ENCODE measurements at regions not wholly inside any gene's neighbourhood (a gene's known extent, or its start where the extent isn't known, plus 50 kb on each side); places are given as distances from the start of the nearest gene placed in this dataset.

DNA sequence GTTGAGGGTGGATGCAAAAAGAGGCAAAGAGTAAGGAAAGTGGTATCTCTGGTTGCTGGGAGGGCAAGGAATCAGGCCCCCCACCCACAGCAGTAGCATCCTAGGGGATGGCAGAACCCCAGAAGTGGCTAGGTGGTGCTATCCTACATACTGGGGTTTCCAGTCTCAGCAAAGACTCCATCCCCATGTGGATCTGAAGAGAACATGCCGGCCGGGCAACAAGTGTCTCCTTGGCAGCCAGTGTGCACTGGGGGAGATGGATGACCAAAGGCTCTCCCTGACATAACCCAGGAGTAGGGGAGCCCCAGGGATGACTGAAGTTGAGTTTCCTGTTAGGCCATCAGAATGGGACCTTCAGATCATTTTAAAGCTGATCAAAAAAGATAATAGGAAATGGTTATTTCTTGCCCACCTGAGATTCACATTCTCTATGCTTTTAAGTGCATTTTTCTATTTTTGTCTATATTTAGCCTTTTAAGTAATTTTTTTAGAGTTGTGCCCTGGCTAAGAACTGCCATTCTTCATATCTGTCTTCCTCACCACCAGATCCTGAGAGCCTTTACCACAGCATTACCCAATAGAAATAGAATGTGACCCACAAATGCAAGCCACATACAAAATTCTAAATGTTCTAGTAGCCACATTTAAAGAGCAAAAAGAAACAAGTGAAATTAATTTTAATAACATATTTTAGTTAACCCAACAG, 78.7 kb upstream of the SMIM23 start:
- TF ChIP-seq TCF12 (IDR thresholded peaks at IDR 0.05; ENCODE audit: low read depth) (no peak), EP300 (IDR thresholded peaks at IDR 0.05; ENCODE audit: borderline replicate concordance) (no peak), YY1 (IDR thresholded peaks at IDR 0.05; ENCODE audit: low read depth) (no peak), ZBTB7A (IDR thresholded peaks at IDR 0.05; ENCODE audit: low read depth) (no peak), RAD21 (IDR thresholded peaks at IDR 0.05; ENCODE audit: low read depth) (no peak)
- TF ChIP-seq, protein P1, sequence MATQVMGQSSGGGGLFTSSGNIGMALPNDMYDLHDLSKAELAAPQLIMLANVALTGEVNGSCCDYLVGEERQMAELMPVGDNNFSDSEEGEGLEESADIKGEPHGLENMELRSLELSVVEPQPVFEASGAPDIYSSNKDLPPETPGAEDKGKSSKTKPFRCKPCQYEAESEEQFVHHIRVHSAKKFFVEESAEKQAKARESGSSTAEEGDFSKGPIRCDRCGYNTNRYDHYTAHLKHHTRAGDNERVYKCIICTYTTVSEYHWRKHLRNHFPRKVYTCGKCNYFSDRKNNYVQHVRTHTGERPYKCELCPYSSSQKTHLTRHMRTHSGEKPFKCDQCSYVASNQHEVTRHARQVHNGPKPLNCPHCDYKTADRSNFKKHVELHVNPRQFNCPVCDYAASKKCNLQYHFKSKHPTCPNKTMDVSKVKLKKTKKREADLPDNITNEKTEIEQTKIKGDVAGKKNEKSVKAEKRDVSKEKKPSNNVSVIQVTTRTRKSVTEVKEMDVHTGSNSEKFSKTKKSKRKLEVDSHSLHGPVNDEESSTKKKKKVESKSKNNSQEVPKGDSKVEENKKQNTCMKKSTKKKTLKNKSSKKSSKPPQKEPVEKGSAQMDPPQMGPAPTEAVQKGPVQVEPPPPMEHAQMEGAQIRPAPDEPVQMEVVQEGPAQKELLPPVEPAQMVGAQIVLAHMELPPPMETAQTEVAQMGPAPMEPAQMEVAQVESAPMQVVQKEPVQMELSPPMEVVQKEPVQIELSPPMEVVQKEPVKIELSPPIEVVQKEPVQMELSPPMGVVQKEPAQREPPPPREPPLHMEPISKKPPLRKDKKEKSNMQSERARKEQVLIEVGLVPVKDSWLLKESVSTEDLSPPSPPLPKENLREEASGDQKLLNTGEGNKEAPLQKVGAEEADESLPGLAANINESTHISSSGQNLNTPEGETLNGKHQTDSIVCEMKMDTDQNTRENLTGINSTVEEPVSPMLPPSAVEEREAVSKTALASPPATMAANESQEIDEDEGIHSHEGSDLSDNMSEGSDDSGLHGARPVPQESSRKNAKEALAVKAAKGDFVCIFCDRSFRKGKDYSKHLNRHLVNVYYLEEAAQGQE (IDR thresholded peaks at IDR 0.05; ENCODE audit: low read depth) = no peak
- TF ChIP-seq, protein P2, sequence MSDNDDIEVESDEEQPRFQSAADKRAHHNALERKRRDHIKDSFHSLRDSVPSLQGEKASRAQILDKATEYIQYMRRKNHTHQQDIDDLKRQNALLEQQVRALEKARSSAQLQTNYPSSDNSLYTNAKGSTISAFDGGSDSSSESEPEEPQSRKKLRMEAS (IDR thresholded peaks at IDR 0.05) = no peak
- TF ChIP-seq, protein P3, sequence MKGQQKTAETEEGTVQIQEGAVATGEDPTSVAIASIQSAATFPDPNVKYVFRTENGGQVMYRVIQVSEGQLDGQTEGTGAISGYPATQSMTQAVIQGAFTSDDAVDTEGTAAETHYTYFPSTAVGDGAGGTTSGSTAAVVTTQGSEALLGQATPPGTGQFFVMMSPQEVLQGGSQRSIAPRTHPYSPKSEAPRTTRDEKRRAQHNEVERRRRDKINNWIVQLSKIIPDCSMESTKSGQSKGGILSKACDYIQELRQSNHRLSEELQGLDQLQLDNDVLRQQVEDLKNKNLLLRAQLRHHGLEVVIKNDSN (IDR thresholded peaks at IDR 0.05) = no peak
